Calu3 (cell line): ENCODE measurements at regions not wholly inside any gene's neighbourhood (a gene's known extent, or its start where the extent isn't known, plus 50 kb on each side); places are given as distances from the start of the nearest gene placed in this dataset.

ENCODE experiments used
- BruUV-seq: library from RNA; stranded (reverse); fragments of 400-500 nt; replicated peaks from 2 replicates; lab custom pipeline; 2021; lab: Mats Ljungman, UMichigan
- CTCF ChIA-PET: fragments of 300-600 bp; sonication (Branson Sonifier 250); formaldehyde crosslinking; loops from one replicate; lab custom pipeline; 2022; ENCODE audit warnings: antibody characterized with exemption; lab: Charles Lee
- DNase-seq: peaks from one replicate; pipeline ENCODE4 v3.0.0; 2022
- H3K27ac Mint-ChIP-seq: one replicate; pipeline ENCODE4 v1.8.0; 2022; ENCODE audit warnings: mixed read lengths; ENCODE audit not compliant: unreplicated experiment
- H3K27me3 Mint-ChIP-seq: one replicate; pipeline ENCODE4 v1.8.0; 2022; ENCODE audit warnings: mixed read lengths; ENCODE audit not compliant: unreplicated experiment
- H3K36me3 Mint-ChIP-seq: one replicate; pipeline ENCODE4 v1.8.0; 2022; ENCODE audit warnings: mild to moderate bottlenecking, moderate library complexity, mixed read lengths; ENCODE audit not compliant: insufficient read depth, unreplicated experiment
- H3K4me1 Mint-ChIP-seq: one replicate; pipeline ENCODE4 v1.8.0; 2022; ENCODE audit warnings: mild to moderate bottlenecking, low read depth, mixed read lengths; ENCODE audit not compliant: unreplicated experiment
- H3K4me3 Mint-ChIP-seq: one replicate; pipeline ENCODE4 v1.8.0; 2022; ENCODE audit warnings: mild to moderate bottlenecking, low read depth, moderate library complexity, mixed read lengths; ENCODE audit not compliant: unreplicated experiment
- H3K9me3 Mint-ChIP-seq: one replicate; pipeline ENCODE4 v1.8.0; 2022; ENCODE audit warnings: low read depth, mixed read lengths; ENCODE audit not compliant: unreplicated experiment
- intact Hi-C: fragments of 100-400 bp; cut with micrococcal nuclease; formaldehyde crosslinking; loops from one replicate; pipeline ENCODE4 v1.10.0; 2022; ENCODE audit not compliant: unreplicated experiment
- TF ChIP-seq, protein P1 (sequence below): fragments of 200-600 bp; IDR thresholded peaks from one replicate; pipeline ENCODE4 v1.8.0; 2022; ENCODE audit warnings: antibody characterized with exemption; ENCODE audit not compliant: unreplicated experiment

DNA sequence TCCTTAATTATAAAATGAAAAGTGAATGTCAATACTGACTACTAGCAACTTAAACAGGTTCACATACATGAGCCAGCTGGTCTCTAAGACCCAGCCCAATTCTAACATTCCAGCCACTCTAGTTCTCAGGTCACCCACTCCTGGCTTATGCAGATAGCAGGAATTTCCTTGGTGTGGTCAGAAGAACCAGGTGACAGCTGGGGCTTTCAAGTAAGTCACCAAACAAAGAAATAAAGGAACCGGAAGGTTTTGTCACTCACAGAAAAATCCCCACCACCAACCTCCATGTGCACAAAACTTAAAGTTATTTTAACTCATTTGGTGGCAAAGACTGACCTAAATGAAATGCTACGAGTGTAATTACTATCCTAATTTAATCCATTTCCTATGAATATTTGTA lies 129.6 kb upstream of the CDKN3 start:
- Mint-ChIP-seq H3K27ac (no peak overlapping the region), H3K4me3 (no peak overlapping the region), H3K4me1 (no peaks in the 10 kb centered on the region), H3K36me3 (no peaks in the 10 kb centered on the region), H3K9me3 (peaks cover 2% of the 10 kb centered on the region), H3K27me3 (peaks cover 13% of the 10 kb centered on the region)
- TF ChIP-seq, protein P1, sequence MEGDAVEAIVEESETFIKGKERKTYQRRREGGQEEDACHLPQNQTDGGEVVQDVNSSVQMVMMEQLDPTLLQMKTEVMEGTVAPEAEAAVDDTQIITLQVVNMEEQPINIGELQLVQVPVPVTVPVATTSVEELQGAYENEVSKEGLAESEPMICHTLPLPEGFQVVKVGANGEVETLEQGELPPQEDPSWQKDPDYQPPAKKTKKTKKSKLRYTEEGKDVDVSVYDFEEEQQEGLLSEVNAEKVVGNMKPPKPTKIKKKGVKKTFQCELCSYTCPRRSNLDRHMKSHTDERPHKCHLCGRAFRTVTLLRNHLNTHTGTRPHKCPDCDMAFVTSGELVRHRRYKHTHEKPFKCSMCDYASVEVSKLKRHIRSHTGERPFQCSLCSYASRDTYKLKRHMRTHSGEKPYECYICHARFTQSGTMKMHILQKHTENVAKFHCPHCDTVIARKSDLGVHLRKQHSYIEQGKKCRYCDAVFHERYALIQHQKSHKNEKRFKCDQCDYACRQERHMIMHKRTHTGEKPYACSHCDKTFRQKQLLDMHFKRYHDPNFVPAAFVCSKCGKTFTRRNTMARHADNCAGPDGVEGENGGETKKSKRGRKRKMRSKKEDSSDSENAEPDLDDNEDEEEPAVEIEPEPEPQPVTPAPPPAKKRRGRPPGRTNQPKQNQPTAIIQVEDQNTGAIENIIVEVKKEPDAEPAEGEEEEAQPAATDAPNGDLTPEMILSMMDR, result no peak
- no TSS peak for BruUV-seq
- CTCF ChIA-PET, result interaction anchor here (0.6 kb wide), 1 partner anchor 170 kb away, joined by 4 read pairs; no protein-coding TSS in a partner anchor
- DNase-seq, result no peak
- intact Hi-C loops, result no loop called here

GRCh38 chr14:54275997-54276725 lies 120.6 kb upstream of the CDKN3 start:
- no TSS peak for BruUV-seq
- Mint-ChIP-seq H3K4me3 (no peak overlapping the region), H3K9me3 (peaks cover 2% of the 10 kb centered on the region), H3K36me3 (no peaks in the 10 kb centered on the region), H3K4me1 (no peaks in the 10 kb centered on the region), H3K27me3 (no peaks in the 10 kb centered on the region), H3K27ac (no peak overlapping the region)
- TF ChIP-seq, protein P1, result no peak
- intact Hi-C loops, result no loop called here
- CTCF ChIA-PET, result no interaction called here
- no peak for DNase-seq

DNA sequence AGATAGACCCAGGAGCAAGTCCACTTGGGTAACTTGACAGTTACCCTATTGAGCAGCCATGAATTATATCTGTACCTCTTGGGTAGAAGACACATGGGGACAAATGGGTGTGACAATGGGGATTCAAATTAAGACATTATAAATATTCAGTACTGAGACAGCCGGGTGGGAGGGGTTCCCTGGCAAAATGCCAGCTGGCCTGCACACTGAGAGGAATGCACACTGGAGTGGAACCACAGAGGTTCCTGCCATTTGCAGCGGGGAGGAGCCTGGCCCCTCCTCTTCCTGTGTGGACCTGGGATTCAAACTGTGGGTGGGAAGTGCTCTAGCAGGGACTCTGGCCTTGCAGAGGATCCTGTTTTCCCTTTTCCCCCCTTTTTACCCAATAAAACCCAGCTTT lies 118.7 kb upstream of the CDKN3 start:
- peaks cover 4% of the 10 kb centered on the region for H3K9me3 Mint-ChIP-seq
- intact Hi-C loops, result no loop called here
- CTCF ChIA-PET, result no interaction called here

DNA sequence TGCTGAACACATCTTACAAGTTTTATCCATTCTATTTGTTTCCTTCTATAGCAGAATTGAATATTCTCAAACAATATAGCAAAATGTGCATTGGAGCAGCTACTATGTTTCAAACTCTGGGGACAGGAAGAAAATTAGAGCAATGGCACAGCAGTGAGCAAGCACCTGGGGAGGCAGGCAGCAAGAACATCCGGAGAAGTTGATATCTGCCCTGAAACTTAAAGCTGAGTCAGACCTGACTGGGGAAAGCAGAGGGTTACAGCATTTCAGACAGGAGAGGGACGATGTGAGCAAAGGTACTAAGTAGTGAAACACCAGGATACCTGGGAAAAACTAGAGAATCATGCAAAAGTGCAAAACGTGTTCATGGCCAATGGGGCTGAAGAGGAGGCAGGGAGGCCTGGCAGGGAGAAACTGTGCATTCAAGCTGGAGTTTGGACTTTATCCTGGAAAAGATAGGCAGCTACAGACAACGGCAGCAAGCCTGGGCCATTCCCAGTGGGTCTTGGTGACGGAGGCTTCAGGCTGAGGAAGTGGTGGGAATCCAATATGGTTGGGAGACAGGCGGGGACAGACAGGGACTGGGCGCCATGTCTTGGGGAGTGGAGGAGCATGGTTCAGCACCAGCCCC lies 118.0 kb upstream of the CDKN3 start:
- intact Hi-C loops, result no loop called here
- CTCF ChIA-PET, result no interaction called here
- H3K9me3 Mint-ChIP-seq, result peaks cover 4% of the 10 kb centered on the region
- no peak overlapping the region for H3K27ac Mint-ChIP-seq
- H3K27me3 Mint-ChIP-seq, result no peaks in the 10 kb centered on the region
- no peaks in the 10 kb centered on the region for H3K36me3 Mint-ChIP-seq
- H3K4me3 Mint-ChIP-seq, result no peak overlapping the region
- TF ChIP-seq, protein P1, result no peak
- DNase-seq, result no peak
- no peaks in the 10 kb centered on the region for H3K4me1 Mint-ChIP-seq
- no TSS peak for BruUV-seq

More for the DNA sequence above, 118.7 kb upstream of the CDKN3 start:
- Mint-ChIP-seq H3K4me1 (no peaks in the 10 kb centered on the region), H3K36me3 (no peaks in the 10 kb centered on the region), H3K27ac (no peak overlapping the region), H3K27me3 (no peaks in the 10 kb centered on the region), H3K4me3 (no peak overlapping the region)
- DNase-seq, result no peak
- BruUV-seq, result no TSS peak
- TF ChIP-seq, protein P1, result no peak
